IPS DF 6.9 (cell line): ENCODE measurements at regions not wholly inside any gene's neighbourhood (a gene's known extent, or its start where the extent isn't known, plus 50 kb on each side); places are given as distances from the start of the nearest gene placed in this dataset.

ENCODE experiments used
- DNase-seq: peaks from one replicate; pipeline ENCODE4 v3.0.0-alpha.2; 2013; ENCODE audit warnings: low read depth, low spot score
- H3K27ac ChIP-seq: one replicate; pipeline ENCODE4 v1.5.1; 2013; ENCODE audit warnings: low read length, control low read depth
- H3K27me3 ChIP-seq: 2 replicates; pipeline ENCODE4 v1.6.1; 2013; ENCODE audit warnings: mild to moderate bottlenecking, low read length; ENCODE audit not compliant: control insufficient read depth, insufficient read depth
- H3K36me3 ChIP-seq: 2 replicates; pipeline ENCODE4 v1.6.1; 2013; ENCODE audit warnings: low read length; ENCODE audit not compliant: control insufficient read depth, insufficient read depth
- H3K4me1 ChIP-seq: 2 replicates; pipeline ENCODE4 v1.6.1; 2013; ENCODE audit warnings: low read length; ENCODE audit not compliant: control insufficient read depth, insufficient read depth
- H3K4me3 ChIP-seq: 2 replicates; pipeline ENCODE4 v1.5.1; 2013; ENCODE audit warnings: mild to moderate bottlenecking, low read length
- H3K9me3 ChIP-seq: 2 replicates; pipeline ENCODE4 v1.6.1; 2013; ENCODE audit warnings: low read length, inconsistent platforms; ENCODE audit not compliant: control insufficient read depth, insufficient read depth
- WGBS: extraction: QIAGEN DNeasy Blood & Tissue Kit; methylation state at CpG from one replicate; pipeline ENCODE4 v1.1.7; 2013; ENCODE audit warnings: mixed read lengths, missing lambda C conversion rate; ENCODE audit not compliant: insufficient read length, insufficient coverage; 5-methylcytosine and 5-hydroxymethylcytosine counted together

DNA sequence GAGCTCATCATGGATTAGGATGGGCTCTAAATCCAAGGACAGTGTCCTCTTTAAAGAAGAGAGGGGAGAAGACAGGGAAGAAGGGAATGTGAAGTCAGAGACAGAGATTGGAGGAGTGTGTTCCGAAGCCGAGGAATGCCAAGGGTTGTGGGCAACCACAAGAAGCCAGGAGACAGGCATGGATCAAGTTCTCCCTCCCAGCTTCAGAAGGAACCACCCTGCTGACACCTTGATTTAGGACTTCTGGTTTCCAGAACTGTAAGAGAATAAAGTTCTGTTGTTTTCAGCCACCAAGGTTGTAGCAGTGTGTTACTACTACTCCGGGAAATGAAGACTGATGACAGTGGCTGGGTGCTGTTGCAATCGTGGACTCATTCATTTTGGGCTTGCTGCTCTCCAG, 120.1 kb downstream of the RPS12 start:
- Histone ChIP-seq H3K4me1 (no peaks in the 10 kb centered on the region), H3K9me3 (no peaks in the 10 kb centered on the region), H3K36me3 (no peaks in the 10 kb centered on the region), H3K27me3 (no peaks in the 10 kb centered on the region), H3K4me3 (no peak overlapping the region), H3K27ac (no peak overlapping the region)
- no peak for DNase-seq
- WGBS: no CpG with 5 or more reads among the region's 4 CpGs

DNA sequence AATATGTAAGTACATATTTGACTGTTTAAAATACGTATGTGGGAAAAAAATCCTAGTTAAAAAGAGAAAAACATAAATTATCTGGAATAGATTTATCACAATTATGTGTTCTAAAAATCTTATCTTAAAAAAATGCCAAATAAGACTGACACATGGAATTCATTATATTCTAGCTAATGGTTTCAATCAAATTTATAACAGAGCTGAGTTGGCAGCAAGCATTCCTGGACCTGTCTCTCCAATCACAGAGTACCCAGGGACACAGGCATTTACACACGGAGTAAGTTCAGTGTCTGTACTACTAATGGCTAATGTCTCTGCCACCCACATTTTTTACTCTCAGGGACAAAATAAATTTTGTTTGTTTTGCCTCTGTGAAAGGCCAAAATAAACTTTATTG, 122.3 kb downstream of the RPS12 start:
- Histone ChIP-seq H3K4me1 (no peaks in the 10 kb centered on the region), H3K27ac (no peak overlapping the region), H3K9me3 (no peaks in the 10 kb centered on the region), H3K4me3 (no peak overlapping the region), H3K27me3 (no peaks in the 10 kb centered on the region), H3K36me3 (no peaks in the 10 kb centered on the region)
- no peak for DNase-seq
- WGBS: no CpG with 5 or more reads among the region's 2 CpGs

DNA sequence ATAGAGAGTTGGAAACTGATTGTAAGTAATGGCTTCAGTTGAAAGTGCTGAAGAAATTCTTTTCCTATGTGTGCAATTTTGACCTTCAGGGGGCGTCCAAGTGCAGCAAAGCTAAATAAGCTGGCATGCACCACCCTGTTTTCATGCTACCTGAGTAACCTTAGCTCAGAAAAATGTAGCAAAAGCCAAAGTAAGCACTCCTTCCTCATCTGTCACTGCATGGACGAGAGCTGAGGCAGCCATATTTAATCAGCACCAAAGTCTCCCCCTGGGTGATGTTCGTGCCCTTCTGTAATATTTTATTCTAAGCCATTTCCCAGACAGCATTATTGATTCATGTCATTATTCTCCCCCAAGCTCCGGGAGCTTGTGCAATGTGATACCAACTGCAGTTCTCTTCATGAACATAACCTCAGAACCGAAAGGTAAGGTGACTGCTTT, 123.1 kb downstream of the RPS12 start:
- WGBS: no CpG with 5 or more reads among the region's 5 CpGs
- Histone ChIP-seq H3K36me3 (no peaks in the 10 kb centered on the region), H3K27me3 (no peaks in the 10 kb centered on the region), H3K27ac (no peak overlapping the region), H3K4me1 (no peaks in the 10 kb centered on the region), H3K9me3 (no peaks in the 10 kb centered on the region), H3K4me3 (no peak overlapping the region)
- DNase-seq: peak; percentile 41

DNA sequence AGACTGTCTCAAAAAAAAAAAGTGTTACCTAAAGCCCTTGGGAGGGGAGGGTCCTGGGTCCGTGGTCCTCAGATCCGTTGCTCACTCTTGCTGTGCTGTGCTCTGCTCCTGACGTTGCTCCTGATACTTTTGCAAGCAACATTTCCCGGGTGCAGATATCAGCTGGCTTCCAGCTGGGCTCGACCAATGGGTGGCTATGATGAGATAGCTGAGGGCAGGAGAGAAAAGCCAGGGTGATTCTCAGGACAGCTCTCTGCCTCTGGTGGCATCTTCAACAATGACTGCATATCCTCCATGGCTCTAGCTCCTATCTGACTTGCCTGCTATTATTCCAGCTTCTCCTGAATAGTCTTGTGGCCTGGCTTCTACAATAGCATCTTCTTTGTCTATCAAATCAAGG, 134.5 kb downstream of the RPS12 start:
- H3K4me3 ChIP-seq: no peak overlapping the region
- no peaks in the 10 kb centered on the region for H3K9me3 ChIP-seq
- WGBS: no CpG with 5 or more reads among the region's 5 CpGs
- H3K36me3 ChIP-seq: no peaks in the 10 kb centered on the region
- no peaks in the 10 kb centered on the region for H3K27me3 ChIP-seq
- no peak for DNase-seq
- H3K4me1 ChIP-seq: peaks cover 2% of the 10 kb centered on the region; the same call in 1 of the 2 replicates
- no peak overlapping the region for H3K27ac ChIP-seq

DNA sequence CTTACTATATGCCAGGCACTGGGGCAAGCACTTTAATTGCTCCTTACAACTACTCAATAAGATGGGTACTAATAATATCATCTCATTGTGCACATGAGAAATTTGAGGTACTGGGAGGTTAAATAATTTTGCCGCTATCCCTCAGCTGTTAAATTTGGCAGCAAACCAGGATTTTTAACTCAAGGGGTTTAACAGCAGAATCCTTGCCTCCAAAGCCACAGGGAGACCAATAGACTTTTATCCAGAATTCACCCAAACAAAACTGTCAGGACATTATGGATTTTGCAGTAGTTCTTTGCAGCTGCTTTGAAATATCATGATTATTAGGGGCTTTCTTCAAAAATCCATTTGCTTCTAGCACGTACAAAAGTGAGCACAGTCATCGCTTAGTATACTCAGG, 136.2 kb downstream of the RPS12 start:
- Histone ChIP-seq H3K36me3 (no peaks in the 10 kb centered on the region), H3K4me3 (no peak overlapping the region), H3K4me1 (peaks cover 2% of the 10 kb centered on the region; the same call in 1 of the 2 replicates), H3K9me3 (no peaks in the 10 kb centered on the region), H3K27ac (no peak overlapping the region), H3K27me3 (no peaks in the 10 kb centered on the region)
- no peak for DNase-seq
- WGBS: no CpG with 5 or more reads among the region's 3 CpGs

DNA sequence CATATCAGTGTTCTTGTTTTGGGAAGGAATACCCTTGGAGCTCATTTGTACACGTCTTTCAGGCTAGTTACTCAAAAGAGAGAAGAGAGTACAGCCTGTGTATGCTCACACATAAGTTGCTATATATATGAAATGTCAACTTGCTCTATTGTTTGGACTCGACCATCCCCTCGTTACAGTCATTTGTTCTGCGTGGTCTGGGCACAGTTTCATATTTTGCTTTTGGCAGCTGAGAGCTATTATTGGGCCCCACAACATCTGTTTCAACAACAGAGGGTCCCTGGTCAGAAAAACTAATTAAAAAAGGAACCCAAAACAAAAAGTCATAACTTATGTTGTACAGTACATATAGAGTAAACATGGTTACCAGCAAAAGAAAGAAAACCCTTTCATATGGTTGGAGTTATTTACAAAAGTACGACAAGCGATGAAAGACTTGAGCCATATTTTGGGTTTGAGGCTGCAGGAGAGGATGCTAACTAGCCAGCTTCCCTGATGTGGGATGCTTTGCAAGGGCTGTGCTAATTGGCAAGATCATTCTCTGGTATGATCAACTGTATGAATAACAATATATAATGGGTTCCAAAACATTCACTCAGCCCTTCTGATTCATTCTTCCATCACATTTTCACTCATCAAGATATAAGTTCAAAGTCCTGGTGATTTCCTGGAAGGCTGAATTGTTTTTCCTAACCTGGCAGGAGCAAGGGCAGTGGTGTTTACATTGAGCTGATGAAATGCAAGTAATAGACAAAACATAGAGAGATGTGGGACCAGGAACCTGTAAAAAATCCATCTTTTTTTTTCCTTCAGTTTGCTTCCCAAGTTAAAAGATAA, 137.9 kb downstream of the RPS12 start:
- no peaks in the 10 kb centered on the region for H3K27me3 ChIP-seq
- no peak overlapping the region for H3K27ac ChIP-seq
- no peak for DNase-seq
- no CpG with 5 or more reads among the region's 6 CpGs for WGBS
- H3K9me3 ChIP-seq: no peaks in the 10 kb centered on the region
- H3K4me1 ChIP-seq: peaks cover 2% of the 10 kb centered on the region; the same call in 1 of the 2 replicates
- no peaks in the 10 kb centered on the region for H3K36me3 ChIP-seq
- H3K4me3 ChIP-seq: no peak overlapping the region

DNA sequence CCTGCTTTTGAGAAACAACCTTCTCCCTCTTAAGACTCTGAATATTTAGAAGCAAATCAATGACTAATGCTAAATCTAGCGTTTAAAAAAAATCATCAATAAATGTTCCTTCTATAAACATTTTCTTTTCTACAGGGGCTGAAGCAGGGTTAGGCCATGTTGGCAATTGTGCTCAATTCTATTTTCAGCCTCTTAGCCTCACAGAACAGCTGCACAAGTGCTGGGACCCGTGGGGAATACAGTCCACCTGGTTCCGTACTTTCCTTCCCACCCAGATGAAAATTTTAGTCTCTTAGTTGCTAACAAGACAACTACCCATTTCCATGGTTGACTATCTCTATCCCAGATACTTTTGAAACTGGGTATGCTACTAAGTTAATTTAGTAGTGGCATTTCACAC, 138.6 kb downstream of the RPS12 start:
- WGBS: no CpG with 5 or more reads among the region's 3 CpGs
- Histone ChIP-seq H3K27ac (no peak overlapping the region), H3K27me3 (no peaks in the 10 kb centered on the region), H3K36me3 (no peaks in the 10 kb centered on the region), H3K4me3 (no peak overlapping the region), H3K9me3 (no peaks in the 10 kb centered on the region), H3K4me1 (peaks cover 2% of the 10 kb centered on the region; the same call in 1 of the 2 replicates)
- no peak for DNase-seq

DNA sequence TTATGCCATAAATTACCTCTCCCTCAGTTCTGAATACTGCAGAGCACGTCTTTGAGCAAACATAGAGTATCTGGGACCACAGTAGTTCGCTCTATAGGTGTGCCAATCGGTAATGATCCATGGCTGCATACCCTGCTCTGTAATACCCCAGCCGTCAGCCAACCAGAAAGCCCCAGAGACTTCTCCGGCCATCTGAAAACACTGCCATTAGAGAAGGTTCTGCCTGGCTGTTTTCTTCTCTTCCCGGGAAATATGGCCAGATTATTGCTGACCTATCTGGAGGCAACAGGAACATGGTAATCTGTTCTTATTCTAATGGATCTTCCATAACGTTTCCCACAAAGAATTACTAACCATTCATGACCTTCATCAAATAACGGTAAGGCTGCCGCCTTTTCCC, 139.9 kb downstream of the RPS12 start:
- Histone ChIP-seq H3K4me1 (no peaks in the 10 kb centered on the region), H3K27ac (no peak overlapping the region), H3K4me3 (no peak overlapping the region), H3K36me3 (no peaks in the 10 kb centered on the region), H3K9me3 (no peaks in the 10 kb centered on the region), H3K27me3 (no peaks in the 10 kb centered on the region)
- no peak for DNase-seq
- no CpG with 5 or more reads among the region's 9 CpGs for WGBS

DNA sequence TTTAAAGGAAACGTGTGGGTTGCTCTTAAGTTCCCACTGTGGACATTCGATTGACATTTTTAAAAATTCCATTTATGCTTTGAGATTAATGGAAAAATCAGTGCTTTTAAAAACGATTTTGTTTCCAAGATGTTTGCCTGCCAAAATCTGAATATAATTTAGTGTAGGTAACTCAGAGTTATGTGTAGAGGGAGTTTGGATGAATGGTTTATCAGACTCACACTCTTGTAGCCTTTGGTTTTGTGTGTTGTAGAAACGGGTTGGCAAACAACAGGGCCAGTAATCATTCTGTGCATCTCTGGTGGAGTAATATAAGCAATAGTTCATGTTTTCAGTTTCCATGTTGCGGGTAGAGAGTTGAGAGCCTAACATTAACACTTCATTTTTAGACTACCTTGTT, 140.6 kb downstream of the RPS12 start:
- Histone ChIP-seq H3K27me3 (no peaks in the 10 kb centered on the region), H3K27ac (no peak overlapping the region)

DNA sequence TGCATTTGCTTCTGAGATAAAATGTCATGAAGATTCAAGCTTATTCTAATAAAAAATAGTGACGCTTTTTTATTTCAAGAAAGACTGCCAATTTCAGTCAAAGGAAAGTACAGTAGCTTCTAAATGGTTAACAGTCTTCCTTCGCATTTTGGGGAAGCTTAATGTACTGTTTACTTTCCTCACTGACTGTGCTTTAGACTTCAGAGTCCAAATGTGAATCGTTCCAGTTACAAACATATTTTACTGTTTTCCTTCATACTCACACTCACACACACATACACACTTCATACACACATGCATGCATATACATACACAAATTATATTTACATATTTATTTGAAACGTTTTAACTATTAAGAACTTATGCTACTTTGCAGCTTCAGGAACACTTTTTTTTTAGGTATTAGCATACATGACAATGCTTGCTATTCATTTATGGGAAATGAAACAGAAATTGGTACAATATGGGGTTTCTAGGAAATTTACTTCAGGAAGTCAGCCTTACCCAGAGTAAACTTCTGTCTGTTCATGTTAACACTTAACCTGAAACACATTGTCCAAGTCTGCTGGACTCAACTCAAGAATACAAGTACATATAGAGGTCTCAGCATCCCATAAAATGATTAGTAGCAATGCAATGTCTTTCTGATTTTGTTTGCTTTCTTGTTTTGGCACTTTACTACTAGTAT, 145.4 kb downstream of the RPS12 start:
- no peaks in the 10 kb centered on the region for H3K9me3 ChIP-seq
- no peaks in the 10 kb centered on the region for H3K4me1 ChIP-seq
- no peak for DNase-seq
- no peaks in the 10 kb centered on the region for H3K36me3 ChIP-seq
- no peak overlapping the region for H3K4me3 ChIP-seq
- H3K27ac ChIP-seq: no peak overlapping the region
- 100% methylated on average over 2 of the region's 4 CpGs for WGBS
- H3K27me3 ChIP-seq: no peaks in the 10 kb centered on the region

More for the DNA sequence above, 140.6 kb downstream of the RPS12 start:
- Histone ChIP-seq H3K4me3 (no peak overlapping the region), H3K36me3 (no peaks in the 10 kb centered on the region), H3K9me3 (no peaks in the 10 kb centered on the region), H3K4me1 (no peaks in the 10 kb centered on the region)
- no CpG with 5 or more reads among the region's 5 CpGs for WGBS
- no peak for DNase-seq
